HG03175 (cell line): ENCODE measurements at regions not wholly inside any gene's neighbourhood (a gene's known extent, or its start where the extent isn't known, plus 50 kb on each side); places are given as distances from the start of the nearest gene placed in this dataset.

ENCODE experiments used
- ATAC-seq: cut with Tn5 transposase; IDR thresholded peaks from one replicate; pipeline ENCODE4 v1.9.1; 2021; ENCODE audit warnings: mild to moderate bottlenecking, moderate library complexity; ENCODE audit not compliant: unreplicated experiment

GRCh38 chr20:6575912-6576401, 191.5 kb upstream of the BMP2 start:
- ATAC-seq = peak; percentile 35

GRCh38 chr20:6566821-6567220, 200.7 kb upstream of the BMP2 start:
- ATAC-seq = no peak

GRCh38 chr20:6562111-6562510, 205.4 kb upstream of the BMP2 start:
- no peak for ATAC-seq

GRCh38 chr20:6560978-6561377, 206.5 kb upstream of the BMP2 start:
- no peak for ATAC-seq

GRCh38 chr20:6559791-6560190, 207.7 kb upstream of the BMP2 start:
- ATAC-seq = no peak

- ATAC-seq = no peak
These were observed 209.1 kb upstream of the BMP2 start for GRCh38 chr20:6558341-6558740.

- no peak for ATAC-seq
These were observed 233.6 kb upstream of the BMP2 start for GRCh38 chr20:6533761-6534479.

GRCh38 chr20:6533351-6533750, 234.1 kb upstream of the BMP2 start:
- no peak for ATAC-seq

- ATAC-seq = no peak
These were observed 236.6 kb upstream of the BMP2 start for GRCh38 chr20:6530779-6531315.

GRCh38 chr20:6530254-6530653, 237.2 kb upstream of the BMP2 start:
- no peak for ATAC-seq

GRCh38 chr20:6525447-6526303, 241.8 kb upstream of the BMP2 start:
- no peak for ATAC-seq

GRCh38 chr20:6524305-6524704, 243.2 kb upstream of the BMP2 start:
- no peak for ATAC-seq

GRCh38 chr20:6519556-6519955, 247.9 kb upstream of the BMP2 start:
- ATAC-seq = no peak

- no peak for ATAC-seq
These were observed 252.2 kb upstream of the BMP2 start for GRCh38 chr20:6515261-6515660.

GRCh38 chr20:6513599-6513998, 253.9 kb upstream of the BMP2 start:
- ATAC-seq = no peak

- ATAC-seq = no peak
These were observed 258.1 kb upstream of the BMP2 start for GRCh38 chr20:6509374-6509773.

GRCh38 chr20:6506906-6507305, 260.6 kb upstream of the BMP2 start:
- ATAC-seq = no peak

- ATAC-seq = no peak
These were observed 262.7 kb upstream of the BMP2 start for GRCh38 chr20:6504826-6505225.

- ATAC-seq = no peak
These were observed 263.3 kb upstream of the BMP2 start for GRCh38 chr20:6504179-6504578.

GRCh38 chr20:6502999-6503398, 264.5 kb upstream of the BMP2 start:
- no peak for ATAC-seq

GRCh38 chr20:6502219-6502618, 265.3 kb upstream of the BMP2 start:
- no peak for ATAC-seq

GRCh38 chr20:6501061-6501460, 266.4 kb upstream of the BMP2 start:
- no peak for ATAC-seq
